Loucy (cell line): ENCODE measurements at regions not wholly inside any gene's neighbourhood (a gene's known extent, or its start where the extent isn't known, plus 50 kb on each side); places are given as distances from the start of the nearest gene placed in this dataset.

Experiments used
- EZH2phosphoT487 ChIP-seq: fragments of 200-600 bp; IDR thresholded peaks from 2 replicates; pipeline ENCODE4 v1.6.1; 2018; ENCODE audit warnings: antibody characterized with exemption, mild to moderate bottlenecking, moderate library complexity, borderline replicate concordance
- TF ChIP-seq, protein P1 (sequence below): fragments of 200-600 bp; sonication (generic); conservative IDR thresholded peaks from 2 replicates; pipeline ENCODE4 v1.5.1; 2014; ENCODE audit warnings: mild to moderate bottlenecking, antibody characterized with exemption, low read length

- TF ChIP-seq, protein P1, sequence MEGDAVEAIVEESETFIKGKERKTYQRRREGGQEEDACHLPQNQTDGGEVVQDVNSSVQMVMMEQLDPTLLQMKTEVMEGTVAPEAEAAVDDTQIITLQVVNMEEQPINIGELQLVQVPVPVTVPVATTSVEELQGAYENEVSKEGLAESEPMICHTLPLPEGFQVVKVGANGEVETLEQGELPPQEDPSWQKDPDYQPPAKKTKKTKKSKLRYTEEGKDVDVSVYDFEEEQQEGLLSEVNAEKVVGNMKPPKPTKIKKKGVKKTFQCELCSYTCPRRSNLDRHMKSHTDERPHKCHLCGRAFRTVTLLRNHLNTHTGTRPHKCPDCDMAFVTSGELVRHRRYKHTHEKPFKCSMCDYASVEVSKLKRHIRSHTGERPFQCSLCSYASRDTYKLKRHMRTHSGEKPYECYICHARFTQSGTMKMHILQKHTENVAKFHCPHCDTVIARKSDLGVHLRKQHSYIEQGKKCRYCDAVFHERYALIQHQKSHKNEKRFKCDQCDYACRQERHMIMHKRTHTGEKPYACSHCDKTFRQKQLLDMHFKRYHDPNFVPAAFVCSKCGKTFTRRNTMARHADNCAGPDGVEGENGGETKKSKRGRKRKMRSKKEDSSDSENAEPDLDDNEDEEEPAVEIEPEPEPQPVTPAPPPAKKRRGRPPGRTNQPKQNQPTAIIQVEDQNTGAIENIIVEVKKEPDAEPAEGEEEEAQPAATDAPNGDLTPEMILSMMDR = no peak
- no peak for TF ChIP-seq EZH2phosphoT487
Measured at GRCh38 chr3:130811557-130811956, 64.9 kb upstream of the PIK3R4 start.
